PC-3 (cell line): ENCODE measurements at regions not wholly inside any gene's neighbourhood (a gene's known extent, or its start where the extent isn't known, plus 50 kb on each side); places are given as distances from the start of the nearest gene placed in this dataset.

Experiments
- CTCF ChIP-seq: fragments of 300-600 bp; sonication (generic); conservative IDR thresholded peaks from 2 replicates; pipeline ENCODE4 v1.5.1; 2017; ENCODE audit warnings: antibody characterized with exemption, low read depth, mild to moderate bottlenecking, low read length
- EZH2phosphoT487 ChIP-seq: fragments of 300-600 bp; sonication (generic); IDR thresholded peaks from 2 replicates; pipeline ENCODE4 v1.6.1; 2018; ENCODE audit warnings: mild to moderate bottlenecking, antibody characterized with exemption, low read length, borderline replicate concordance

GRCh38 chr5:16253856-16254255, 74.3 kb upstream of the MARCHF11 start:
- no peak for TF ChIP-seq EZH2phosphoT487
- TF ChIP-seq CTCF = no peak
